GM12878 (cell line): ENCODE measurements at regions not wholly inside any gene's neighbourhood (a gene's known extent, or its start where the extent isn't known, plus 50 kb on each side); places are given as distances from the start of the nearest gene placed in this dataset.

ENCODE experiments used
- ATAC-seq: fragments of 200-7000 bp; cut with Tn5 transposase; 3 replicates; pipeline ENCODE4 v1.9.1; 2020; ENCODE audit warnings: mild to moderate bottlenecking, moderate library complexity
- BruUV-seq: library from RNA; stranded (reverse); fragments of 400-500 nt; replicated peaks from 2 replicates; lab custom pipeline; 2021; lab: Mats Ljungman, UMichigan
- CTCF ChIA-PET: fragments of 300-600 bp; sonication (Branson Sonifier 250); formaldehyde crosslinking; extraction: SDS; loops from one replicate; lab custom pipeline; 2021; ENCODE audit warnings: inconsistent platforms; lab: Yijun Ruan, JAX
- POLR2A ChIA-PET: fragments of 350-600 bp; formaldehyde crosslinking; extraction: SDS; loops from one replicate; lab custom pipeline; 2021; ENCODE audit warnings: inconsistent platforms; lab: Charles Lee
- RAD21 ChIA-PET: fragments of 300-600 bp; sonication (Branson Sonifier 250); formaldehyde crosslinking; loops from one replicate; lab custom pipeline; 2023; ENCODE audit warnings: antibody characterized with exemption; ENCODE audit not compliant: unreplicated experiment; lab: Charles Lee
- SMC1A ChIA-PET: fragments of 300-600 bp; sonication (Branson Sonifier 250); formaldehyde crosslinking; loops from one replicate; lab custom pipeline; 2023; ENCODE audit not compliant: unreplicated experiment, uncharacterized antibody; lab: Charles Lee
- DNase-seq: peaks from one replicate; pipeline ENCODE4 v3.0.0-alpha.2; 2011; ENCODE audit warnings: low read depth, low spot score
- FAIRE-seq: peaks from 3 replicates; lab custom pipeline; 2011; peaks lifted over from hg19 to GRCh38; lab: Jason Lieb, UNC
- H2AFZ ChIP-seq: 2 replicates; pipeline ENCODE4 v1.6.0; 2011; ENCODE audit warnings: low read depth, low read length, control low read depth; ENCODE audit not compliant: control insufficient read depth
- H3K27ac ChIP-seq: 2 replicates; pipeline ENCODE4 v1.5.1; 2011; ENCODE audit warnings: control low read depth; ENCODE audit not compliant: control insufficient read depth, insufficient read depth
- H3K27me3 ChIP-seq, 2 experiments: replicated peaks in 1 of 2; 2 replicates each; pipeline versions ENCODE4 v1.6.0 to v1.6.1; 2011; ENCODE audit warnings: low read length in 1 of 2; ENCODE audit not compliant: control insufficient read depth in 2 of 2, insufficient read depth in 2 of 2
- H3K36me3 ChIP-seq, 2 experiments: 2 replicates each; pipeline ENCODE4 v1.5.1; 2011; ENCODE audit warnings: low read length in 1 of 2; ENCODE audit not compliant: control insufficient read depth in 2 of 2, insufficient read depth in 2 of 2
- H3K4me1 ChIP-seq: 2 replicates; pipeline ENCODE4 v1.6.1; 2011; ENCODE audit warnings: mild to moderate bottlenecking, low read length, moderate library complexity, mixed read lengths; ENCODE audit not compliant: control insufficient read depth, insufficient read depth
- H3K4me2 ChIP-seq: 2 replicates; pipeline ENCODE4 v1.6.0; 2011; ENCODE audit warnings: control low read depth; ENCODE audit not compliant: control insufficient read depth, insufficient read depth
- H3K4me3 ChIP-seq: fragments of 200-600 bp; sonication (generic); 2 replicates; pipeline ENCODE4 v1.5.1; 2016
- H3K79me2 ChIP-seq: 2 replicates; pipeline ENCODE4 v1.6.0; 2011; ENCODE audit warnings: low read length; ENCODE audit not compliant: control insufficient read depth, insufficient read depth
- H3K9ac ChIP-seq: 2 replicates; pipeline ENCODE4 v1.8.0; 2011; ENCODE audit warnings: low read length, control low read depth, mixed read lengths; ENCODE audit not compliant: control insufficient read depth, insufficient read depth
- H3K9me3 ChIP-seq: replicated peaks from 3 replicates; pipeline ENCODE4 v1.5.1; 2011; ENCODE audit warnings: mild to moderate bottlenecking, low read length; ENCODE audit not compliant: control insufficient read depth, insufficient read depth
- H4K20me1 ChIP-seq: 2 replicates; pipeline ENCODE4 v1.6.0; 2011; ENCODE audit not compliant: control insufficient read depth, insufficient read depth
- HDAC6 ChIP-seq: fragments of 200-600 bp; sonication (generic); IDR thresholded peaks from one replicate; pipeline ENCODE4 v1.8.0; 2017; ENCODE audit warnings: antibody characterized with exemption; ENCODE audit not compliant: unreplicated experiment
- IRF4 ChIP-seq: IDR thresholded peaks from 2 replicates; pipeline ENCODE4 v1.6.1; 2011; ENCODE audit warnings: low read depth, low read length
- JUND ChIP-seq: IDR thresholded peaks from 2 replicates; pipeline ENCODE4 v1.6.1; 2012; ENCODE audit warnings: low read depth, mild to moderate bottlenecking, low read length, improper control_type of control experiment, moderate library complexity
- KLF5 ChIP-seq: fragments of 450-650 bp; IDR thresholded peaks from 2 replicates; pipeline ENCODE4 v1.6.1; 2014; ENCODE audit warnings: mild to moderate bottlenecking; ENCODE audit not compliant: partially characterized antibody
- MXI1 ChIP-seq: fragments of 150-350 bp; IDR thresholded peaks from 2 replicates; pipeline ENCODE4 v1.6.1; 2011; ENCODE audit warnings: low read depth, mild to moderate bottlenecking, inconsistent platforms, low read length, improper control_type of control experiment
- RB1 ChIP-seq: fragments of 450-650 bp; formaldehyde crosslinking; IDR thresholded peaks from 2 replicates; pipeline ENCODE4 v1.6.1; 2017; ENCODE audit warnings: mild to moderate bottlenecking, borderline replicate concordance
- SMC3 ChIP-seq: IDR thresholded peaks from 2 replicates; pipeline ENCODE4 v1.6.1; 2011; ENCODE audit warnings: low read length, improper control_type of control experiment, borderline replicate concordance
- STAT1 ChIP-seq: fragments of 450-650 bp; conservative IDR thresholded peaks from 2 replicates; pipeline ENCODE4 v1.6.1; 2014; ENCODE audit warnings: antibody characterized with exemption, mild to moderate bottlenecking
- TCF3 ChIP-seq: IDR thresholded peaks from 2 replicates; pipeline ENCODE4 v1.6.1; 2012; ENCODE audit warnings: low read depth, mild to moderate bottlenecking, low read length, borderline replicate concordance; ENCODE audit not compliant: insufficient read depth
- WGBS: methylation state at CpG from one replicate; pipeline ENCODE4 v1.1.6; 2016; ENCODE audit warnings: low lambda C conversion rate; ENCODE audit not compliant: insufficient replicate concordance, insufficient coverage; ENCODE audit errors: missing lambda C conversion rate; 5-methylcytosine and 5-hydroxymethylcytosine counted together
- in situ Hi-C: fragments of 300-500 bp; cut with MboI; formaldehyde crosslinking; loops from 9 replicates; pipeline ENCODE4 v1.14.3; 2018; ENCODE audit warnings: mixed read lengths
- intact Hi-C: fragments of 100-400 bp; cut with micrococcal nuclease; formaldehyde crosslinking; loops from one replicate; pipeline ENCODE4 v1.14.2; 2022; ENCODE audit not compliant: unreplicated experiment
- TF ChIP-seq, protein P1 (sequence below): IDR thresholded peaks from 2 replicates; pipeline ENCODE4 v1.6.1; 2012; ENCODE audit warnings: low read length, inconsistent platforms
- TF ChIP-seq, protein P2 (sequence below): IDR thresholded peaks from 2 replicates; pipeline ENCODE4 v1.6.1; 2011; ENCODE audit warnings: low read depth, mild to moderate bottlenecking, low read length, moderate library complexity, borderline replicate concordance; ENCODE audit errors: extremely low read depth
- TF ChIP-seq, protein P3 (sequence below): IDR thresholded peaks from 2 replicates; pipeline ENCODE4 v1.6.1; 2012; ENCODE audit warnings: low read depth, low read length, improper control_type of control experiment
- TF ChIP-seq, protein P4 (sequence below): fragments of 450-650 bp; IDR thresholded peaks from 2 replicates; pipeline ENCODE4 v1.6.1; 2016; ENCODE audit warnings: mild to moderate bottlenecking
- TF ChIP-seq, protein P5 (sequence below): fragments of 450-650 bp; formaldehyde crosslinking; IDR thresholded peaks from 2 replicates; pipeline ENCODE4 v1.5.0; 2022; ENCODE audit warnings: mild to moderate bottlenecking, missing genetic modification characterization

DNA sequence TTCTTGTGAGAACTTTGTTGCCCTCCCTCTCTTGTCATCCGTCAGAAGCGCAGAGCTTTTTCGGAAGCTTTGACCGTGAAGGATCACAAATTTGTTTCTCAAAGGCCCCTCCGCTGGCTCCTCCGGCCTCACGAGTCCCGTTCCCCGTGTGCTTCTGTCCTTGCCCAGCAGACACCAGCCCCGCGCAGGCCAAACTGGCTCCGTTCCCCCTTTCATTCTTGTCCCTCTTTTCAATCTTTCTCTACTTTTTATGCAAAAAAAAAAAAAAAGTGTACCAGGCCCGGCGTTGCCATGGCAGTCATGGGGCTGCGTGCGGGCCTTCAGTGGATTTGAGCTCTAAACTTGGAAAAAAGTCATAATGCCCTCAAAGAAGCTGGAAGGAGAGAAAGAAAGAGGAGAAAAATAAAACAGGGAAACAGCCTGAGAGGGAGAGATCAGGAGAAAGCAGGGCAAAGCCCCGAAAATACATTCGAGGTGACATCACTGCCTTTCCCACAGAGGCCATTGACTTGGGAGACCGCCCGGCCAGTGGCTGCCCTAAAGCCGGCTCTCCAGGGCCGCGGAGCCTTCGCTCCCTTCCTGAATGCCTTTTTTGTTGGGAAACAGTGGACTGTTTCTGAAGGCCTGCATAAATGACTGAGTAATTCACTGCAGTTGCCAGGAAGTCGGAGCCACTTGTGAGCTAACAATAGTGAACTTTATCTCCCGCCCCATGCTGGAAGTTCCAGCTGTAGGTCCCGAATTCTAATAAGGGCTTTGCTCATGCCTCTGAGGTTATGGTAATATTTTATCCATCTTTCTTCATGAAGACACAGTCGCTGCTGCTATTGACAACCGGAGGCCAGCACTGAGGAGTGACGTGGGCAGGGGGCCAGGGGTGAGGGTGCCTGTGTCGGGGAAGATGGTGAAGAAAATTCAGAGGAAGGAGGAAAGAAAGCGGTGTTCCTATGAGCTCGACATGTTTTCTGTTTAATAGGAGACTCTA lies 670.9 kb downstream of the QKI start (continued):
- TF ChIP-seq KLF5 (no peak), RB1 (no peak), STAT1 (no peak)
- TF ChIP-seq, protein P1, sequence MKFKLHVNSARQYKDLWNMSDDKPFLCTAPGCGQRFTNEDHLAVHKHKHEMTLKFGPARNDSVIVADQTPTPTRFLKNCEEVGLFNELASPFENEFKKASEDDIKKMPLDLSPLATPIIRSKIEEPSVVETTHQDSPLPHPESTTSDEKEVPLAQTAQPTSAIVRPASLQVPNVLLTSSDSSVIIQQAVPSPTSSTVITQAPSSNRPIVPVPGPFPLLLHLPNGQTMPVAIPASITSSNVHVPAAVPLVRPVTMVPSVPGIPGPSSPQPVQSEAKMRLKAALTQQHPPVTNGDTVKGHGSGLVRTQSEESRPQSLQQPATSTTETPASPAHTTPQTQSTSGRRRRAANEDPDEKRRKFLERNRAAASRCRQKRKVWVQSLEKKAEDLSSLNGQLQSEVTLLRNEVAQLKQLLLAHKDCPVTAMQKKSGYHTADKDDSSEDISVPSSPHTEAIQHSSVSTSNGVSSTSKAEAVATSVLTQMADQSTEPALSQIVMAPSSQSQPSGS = no peak

DNA sequence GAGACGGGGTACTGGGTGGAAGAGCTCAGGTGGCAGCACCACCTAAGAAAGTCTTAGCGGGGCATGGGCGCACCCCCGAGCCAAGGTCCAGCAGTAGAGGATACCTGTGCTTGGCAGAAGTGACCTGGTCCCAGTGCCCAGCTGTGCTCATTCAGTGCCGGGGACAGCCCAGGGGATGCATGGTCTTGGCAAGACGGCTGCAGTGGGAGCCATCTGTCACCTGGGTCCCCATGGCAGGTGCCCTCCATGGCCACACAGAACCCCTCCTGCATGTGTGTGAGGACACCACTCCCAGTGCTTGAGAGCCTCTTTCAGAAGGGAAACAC lies 664.7 kb downstream of the QKI start:
- ATAC-seq (no peak), DNase-seq (no peak), FAIRE-seq (no peak)
- POLR2A ChIA-PET = no interaction called here
- Histone ChIP-seq H3K27me3 (no peaks in the 10 kb centered on the region), H3K27ac (no peak overlapping the region), H3K79me2 (no peaks in the 10 kb centered on the region), H3K9ac (no peak overlapping the region), H3K4me1 (no peaks in the 10 kb centered on the region), H2AFZ (no peak overlapping the region), H3K9me3 (no peaks in the 10 kb centered on the region), H4K20me1 (no peaks in the 10 kb centered on the region), H3K36me3 (no peaks in the 10 kb centered on the region), H3K4me3 (no peak overlapping the region), H3K4me2 (no peak overlapping the region)
- intact Hi-C loops = no loop called here
- CTCF ChIA-PET = no interaction called here
- in situ Hi-C loops = no loop called here
- SMC1A ChIA-PET = no interaction called here
- RAD21 ChIA-PET = no interaction called here
- BruUV-seq = no TSS peak
- 39% methylated on average over 6 of the region's 6 CpGs for WGBS
- TF ChIP-seq SMC3 (no peak), TCF3 (no peak), MXI1 (no peak), IRF4 (no peak), STAT1 (no peak), HDAC6 (no peak), JUND (no peak)
- TF ChIP-seq, protein P2, sequence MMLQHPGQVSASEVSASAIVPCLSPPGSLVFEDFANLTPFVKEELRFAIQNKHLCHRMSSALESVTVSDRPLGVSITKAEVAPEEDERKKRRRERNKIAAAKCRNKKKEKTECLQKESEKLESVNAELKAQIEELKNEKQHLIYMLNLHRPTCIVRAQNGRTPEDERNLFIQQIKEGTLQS = no peak
- TF ChIP-seq, protein P3, sequence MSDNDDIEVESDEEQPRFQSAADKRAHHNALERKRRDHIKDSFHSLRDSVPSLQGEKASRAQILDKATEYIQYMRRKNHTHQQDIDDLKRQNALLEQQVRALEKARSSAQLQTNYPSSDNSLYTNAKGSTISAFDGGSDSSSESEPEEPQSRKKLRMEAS = no peak
- TF ChIP-seq, protein P4, sequence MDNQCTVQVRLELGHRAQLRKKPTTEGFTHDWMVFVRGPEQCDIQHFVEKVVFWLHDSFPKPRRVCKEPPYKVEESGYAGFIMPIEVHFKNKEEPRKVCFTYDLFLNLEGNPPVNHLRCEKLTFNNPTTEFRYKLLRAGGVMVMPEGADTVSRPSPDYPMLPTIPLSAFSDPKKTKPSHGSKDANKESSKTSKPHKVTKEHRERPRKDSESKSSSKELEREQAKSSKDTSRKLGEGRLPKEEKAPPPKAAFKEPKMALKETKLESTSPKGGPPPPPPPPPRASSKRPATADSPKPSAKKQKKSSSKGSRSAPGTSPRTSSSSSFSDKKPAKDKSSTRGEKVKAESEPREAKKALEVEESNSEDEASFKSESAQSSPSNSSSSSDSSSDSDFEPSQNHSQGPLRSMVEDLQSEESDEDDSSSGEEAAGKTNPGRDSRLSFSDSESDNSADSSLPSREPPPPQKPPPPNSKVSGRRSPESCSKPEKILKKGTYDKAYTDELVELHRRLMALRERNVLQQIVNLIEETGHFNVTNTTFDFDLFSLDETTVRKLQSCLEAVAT = no peak
- TF ChIP-seq, protein P5, sequence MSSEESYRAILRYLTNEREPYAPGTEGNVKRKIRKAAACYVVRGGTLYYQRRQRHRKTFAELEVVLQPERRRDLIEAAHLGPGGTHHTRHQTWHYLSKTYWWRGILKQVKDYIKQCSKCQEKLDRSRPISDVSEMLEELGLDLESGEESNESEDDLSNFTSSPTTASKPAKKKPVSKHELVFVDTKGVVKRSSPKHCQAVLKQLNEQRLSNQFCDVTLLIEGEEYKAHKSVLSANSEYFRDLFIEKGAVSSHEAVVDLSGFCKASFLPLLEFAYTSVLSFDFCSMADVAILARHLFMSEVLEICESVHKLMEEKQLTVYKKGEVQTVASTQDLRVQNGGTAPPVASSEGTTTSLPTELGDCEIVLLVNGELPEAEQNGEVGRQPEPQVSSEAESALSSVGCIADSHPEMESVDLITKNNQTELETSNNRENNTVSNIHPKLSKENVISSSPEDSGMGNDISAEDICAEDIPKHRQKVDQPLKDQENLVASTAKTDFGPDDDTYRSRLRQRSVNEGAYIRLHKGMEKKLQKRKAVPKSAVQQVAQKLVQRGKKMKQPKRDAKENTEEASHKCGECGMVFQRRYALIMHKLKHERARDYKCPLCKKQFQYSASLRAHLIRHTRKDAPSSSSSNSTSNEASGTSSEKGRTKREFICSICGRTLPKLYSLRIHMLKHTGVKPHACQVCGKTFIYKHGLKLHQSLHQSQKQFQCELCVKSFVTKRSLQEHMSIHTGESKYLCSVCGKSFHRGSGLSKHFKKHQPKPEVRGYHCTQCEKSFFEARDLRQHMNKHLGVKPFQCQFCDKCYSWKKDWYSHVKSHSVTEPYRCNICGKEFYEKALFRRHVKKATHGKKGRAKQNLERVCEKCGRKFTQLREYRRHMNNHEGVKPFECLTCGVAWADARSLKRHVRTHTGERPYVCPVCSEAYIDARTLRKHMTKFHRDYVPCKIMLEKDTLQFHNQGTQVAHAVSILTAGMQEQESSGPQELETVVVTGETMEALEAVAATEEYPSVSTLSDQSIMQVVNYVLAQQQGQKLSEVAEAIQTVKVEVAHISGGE (CRISPR knock-in tag) = no peak
